ENCODE measurements at regions not wholly inside any gene's neighbourhood (a gene's known extent, or its start where the extent isn't known, plus 50 kb on each side); places are given as distances from the start of the nearest gene placed in this dataset.

DNA sequence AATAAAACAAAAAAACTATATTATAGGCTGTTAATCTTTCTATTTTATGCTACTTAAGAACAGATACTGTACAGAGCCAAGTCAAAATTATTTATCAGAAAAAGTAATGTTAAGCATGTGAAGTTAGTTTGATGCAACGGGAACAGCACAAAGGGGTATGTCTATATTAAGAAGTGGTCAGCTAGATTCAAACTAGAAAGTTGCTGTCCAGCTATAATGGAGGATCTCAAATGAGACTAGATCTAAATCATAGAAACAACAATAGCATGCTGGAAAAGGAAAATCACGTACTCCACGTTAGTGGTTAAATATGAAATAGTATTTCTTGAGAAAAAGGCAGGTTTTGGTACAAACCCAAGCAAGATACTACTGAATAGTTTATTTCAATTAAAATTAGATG is 1124.0 kb downstream of the GRIK2 start:
- TF ChIP-seq, protein P1, sequence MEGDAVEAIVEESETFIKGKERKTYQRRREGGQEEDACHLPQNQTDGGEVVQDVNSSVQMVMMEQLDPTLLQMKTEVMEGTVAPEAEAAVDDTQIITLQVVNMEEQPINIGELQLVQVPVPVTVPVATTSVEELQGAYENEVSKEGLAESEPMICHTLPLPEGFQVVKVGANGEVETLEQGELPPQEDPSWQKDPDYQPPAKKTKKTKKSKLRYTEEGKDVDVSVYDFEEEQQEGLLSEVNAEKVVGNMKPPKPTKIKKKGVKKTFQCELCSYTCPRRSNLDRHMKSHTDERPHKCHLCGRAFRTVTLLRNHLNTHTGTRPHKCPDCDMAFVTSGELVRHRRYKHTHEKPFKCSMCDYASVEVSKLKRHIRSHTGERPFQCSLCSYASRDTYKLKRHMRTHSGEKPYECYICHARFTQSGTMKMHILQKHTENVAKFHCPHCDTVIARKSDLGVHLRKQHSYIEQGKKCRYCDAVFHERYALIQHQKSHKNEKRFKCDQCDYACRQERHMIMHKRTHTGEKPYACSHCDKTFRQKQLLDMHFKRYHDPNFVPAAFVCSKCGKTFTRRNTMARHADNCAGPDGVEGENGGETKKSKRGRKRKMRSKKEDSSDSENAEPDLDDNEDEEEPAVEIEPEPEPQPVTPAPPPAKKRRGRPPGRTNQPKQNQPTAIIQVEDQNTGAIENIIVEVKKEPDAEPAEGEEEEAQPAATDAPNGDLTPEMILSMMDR (IDR thresholded peaks at IDR 0.05), result no peak
- TF ChIP-seq EP300 (IDR thresholded peaks at IDR 0.05), result no peak
